ENCODE measurements at regions not wholly inside any gene's neighbourhood (a gene's known extent, or its start where the extent isn't known, plus 50 kb on each side); places are given as distances from the start of the nearest gene placed in this dataset.

DNA sequence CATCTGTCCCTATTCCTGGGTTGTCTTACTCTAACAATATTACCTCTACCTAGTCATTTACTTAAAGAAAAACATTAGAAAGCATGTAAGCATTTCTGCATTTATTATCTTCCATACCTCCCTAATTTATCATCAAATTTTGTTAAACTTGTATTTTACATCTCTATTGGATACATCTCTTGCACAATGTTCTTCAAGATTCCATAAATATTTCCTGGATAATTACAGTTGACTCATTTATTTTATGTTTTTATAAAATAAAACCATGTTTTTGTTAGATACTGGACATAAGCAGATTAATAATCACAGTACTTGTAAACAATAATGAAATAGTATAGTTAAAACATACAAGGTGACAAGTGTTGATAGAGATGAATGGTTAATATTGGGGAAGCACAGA lies 209.0 kb downstream of the TMTC3 start:
- no peak overlapping the region for H3K4me3 ChIP-seq (ENCODE audit: control insufficient read depth, low read depth, low read length)

DNA sequence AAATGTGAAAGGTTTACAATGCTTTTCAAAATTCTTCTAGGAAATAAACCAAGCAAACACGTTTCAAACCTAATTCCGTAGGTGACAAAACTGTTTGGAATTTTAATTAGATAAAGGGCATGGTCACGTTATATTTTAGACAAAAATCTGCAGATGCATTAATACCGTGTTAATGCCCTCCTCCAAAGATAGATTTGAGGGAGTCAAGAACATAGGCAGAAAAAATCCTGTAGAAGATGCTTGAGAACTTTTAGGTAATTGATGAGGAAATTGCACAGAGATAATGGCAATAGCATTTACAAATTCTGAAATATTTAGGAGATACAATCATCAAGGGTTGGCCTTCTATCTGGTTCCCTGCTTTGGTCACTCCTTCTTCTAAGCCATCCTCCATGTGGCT lies 212.6 kb downstream of the TMTC3 start:
- TF ChIP-seq, protein P1, sequence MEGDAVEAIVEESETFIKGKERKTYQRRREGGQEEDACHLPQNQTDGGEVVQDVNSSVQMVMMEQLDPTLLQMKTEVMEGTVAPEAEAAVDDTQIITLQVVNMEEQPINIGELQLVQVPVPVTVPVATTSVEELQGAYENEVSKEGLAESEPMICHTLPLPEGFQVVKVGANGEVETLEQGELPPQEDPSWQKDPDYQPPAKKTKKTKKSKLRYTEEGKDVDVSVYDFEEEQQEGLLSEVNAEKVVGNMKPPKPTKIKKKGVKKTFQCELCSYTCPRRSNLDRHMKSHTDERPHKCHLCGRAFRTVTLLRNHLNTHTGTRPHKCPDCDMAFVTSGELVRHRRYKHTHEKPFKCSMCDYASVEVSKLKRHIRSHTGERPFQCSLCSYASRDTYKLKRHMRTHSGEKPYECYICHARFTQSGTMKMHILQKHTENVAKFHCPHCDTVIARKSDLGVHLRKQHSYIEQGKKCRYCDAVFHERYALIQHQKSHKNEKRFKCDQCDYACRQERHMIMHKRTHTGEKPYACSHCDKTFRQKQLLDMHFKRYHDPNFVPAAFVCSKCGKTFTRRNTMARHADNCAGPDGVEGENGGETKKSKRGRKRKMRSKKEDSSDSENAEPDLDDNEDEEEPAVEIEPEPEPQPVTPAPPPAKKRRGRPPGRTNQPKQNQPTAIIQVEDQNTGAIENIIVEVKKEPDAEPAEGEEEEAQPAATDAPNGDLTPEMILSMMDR (IDR thresholded peaks at IDR 0.05; ENCODE audit: control insufficient read depth, insufficient read depth, low read depth, low read length, missing control alignments), result no peak
- no peak overlapping the region for H3K4me3 ChIP-seq (ENCODE audit: control insufficient read depth, low read depth, low read length)

More for the DNA sequence above, 209.0 kb downstream of the TMTC3 start:
- no peak for DNase-seq (ENCODE audit: low read depth)
- TF ChIP-seq, protein P1 (IDR thresholded peaks at IDR 0.05; ENCODE audit: control insufficient read depth, insufficient read depth, low read depth, low read length, missing control alignments), result no peak

DNA sequence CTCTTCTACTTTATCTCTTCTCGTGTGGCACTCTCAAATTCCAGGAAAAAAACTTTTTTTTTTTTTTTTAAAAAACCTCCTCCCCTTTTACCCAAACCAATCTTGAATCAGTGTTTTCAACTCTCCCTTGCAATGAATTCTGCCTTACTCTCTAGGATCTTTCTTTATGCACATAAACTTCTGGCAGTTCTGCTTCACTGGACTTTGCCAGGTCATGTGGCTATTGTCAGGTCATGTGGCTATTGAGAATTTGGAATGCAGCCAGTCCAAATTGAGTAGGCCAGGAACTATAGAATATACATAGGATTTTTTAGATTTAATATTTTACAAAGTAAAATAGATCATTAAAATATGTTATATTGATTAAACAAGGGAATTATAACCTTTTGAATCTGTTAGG lies 218.2 kb downstream of the TMTC3 start:
- no peak for DNase-seq (ENCODE audit: low read depth)
- TF ChIP-seq, protein P1 (IDR thresholded peaks at IDR 0.05; ENCODE audit: control insufficient read depth, insufficient read depth, low read depth, low read length, missing control alignments), result no peak
- H3K4me3 ChIP-seq (ENCODE audit: control insufficient read depth, low read depth, low read length), result no peak overlapping the region

More for the DNA sequence above, 212.6 kb downstream of the TMTC3 start:
- DNase-seq (ENCODE audit: low read depth), result no peak

DNA sequence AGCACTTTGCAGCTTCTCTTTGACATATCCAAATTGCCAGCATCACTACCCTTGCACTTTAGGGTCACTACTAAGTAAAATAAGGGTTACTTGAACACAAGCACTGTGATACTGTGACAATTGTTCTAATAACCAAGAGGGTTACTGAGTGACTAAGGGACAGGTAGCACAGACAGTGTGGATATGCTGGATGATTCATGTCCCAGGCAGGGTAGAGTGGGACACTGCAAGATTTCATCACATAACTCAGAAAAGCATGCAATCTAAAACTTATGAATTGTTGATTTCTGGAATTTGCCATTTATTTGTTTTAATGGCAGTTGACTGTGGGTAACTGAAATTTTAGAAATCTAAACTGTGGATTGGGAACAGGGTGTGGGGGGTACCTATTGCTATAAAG lies 218.8 kb downstream of the KITLG start:
- DNase-seq (ENCODE audit: low read depth), result no peak
- H3K4me3 ChIP-seq (ENCODE audit: control insufficient read depth, low read depth, low read length), result no peak overlapping the region
- TF ChIP-seq, protein P1 (IDR thresholded peaks at IDR 0.05; ENCODE audit: control insufficient read depth, insufficient read depth, low read depth, low read length, missing control alignments), result no peak

DNA sequence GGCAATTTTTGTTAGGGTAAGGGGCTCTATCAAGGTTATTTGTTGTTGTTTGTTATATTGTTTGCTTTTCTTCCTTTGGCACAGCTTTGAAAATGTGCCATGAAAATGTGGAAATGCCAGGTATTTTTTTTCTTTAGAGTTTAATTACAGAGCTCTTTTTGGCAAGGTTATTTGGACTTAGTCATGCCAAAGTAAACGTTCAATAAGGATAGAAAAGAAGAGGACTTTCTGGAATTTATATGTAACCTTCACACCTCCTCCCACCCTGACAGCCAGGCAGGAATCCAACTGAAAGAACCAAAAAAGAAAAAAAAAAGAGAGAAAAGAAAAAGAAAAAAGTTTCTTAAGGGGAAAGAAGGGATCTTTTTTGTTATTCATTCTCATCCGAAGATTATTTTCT lies 217.8 kb downstream of the KITLG start:
- TF ChIP-seq, protein P1 (IDR thresholded peaks at IDR 0.05; ENCODE audit: control insufficient read depth, insufficient read depth, low read depth, low read length, missing control alignments), result no peak
- DNase-seq (ENCODE audit: low read depth), result no peak
- H3K4me3 ChIP-seq (ENCODE audit: control insufficient read depth, low read depth, low read length), result no peak overlapping the region

DNA sequence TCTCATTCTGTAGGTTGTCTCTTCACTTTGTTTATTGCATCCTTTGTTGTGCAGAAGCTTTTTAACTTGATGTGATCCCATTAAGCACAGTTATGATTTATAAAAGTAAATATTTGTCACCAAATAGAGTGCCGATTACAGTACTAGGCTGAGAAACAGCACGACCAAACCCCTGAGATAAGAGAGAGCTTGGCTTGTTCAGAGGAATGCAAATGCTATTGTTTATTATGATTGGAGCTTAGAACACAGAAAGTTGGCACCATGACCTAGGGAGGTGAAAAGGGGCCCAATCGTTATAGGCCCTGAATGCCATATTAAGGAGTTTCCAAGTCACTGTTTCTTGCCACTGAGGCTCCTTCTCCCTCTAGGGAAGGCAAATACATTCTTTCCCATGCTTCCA lies 214.9 kb downstream of the KITLG start:
- H3K4me3 ChIP-seq (ENCODE audit: control insufficient read depth, low read depth, low read length), result no peak overlapping the region
- DNase-seq (ENCODE audit: low read depth), result no peak
- TF ChIP-seq, protein P1 (IDR thresholded peaks at IDR 0.05; ENCODE audit: control insufficient read depth, insufficient read depth, low read depth, low read length, missing control alignments), result no peak

DNA sequence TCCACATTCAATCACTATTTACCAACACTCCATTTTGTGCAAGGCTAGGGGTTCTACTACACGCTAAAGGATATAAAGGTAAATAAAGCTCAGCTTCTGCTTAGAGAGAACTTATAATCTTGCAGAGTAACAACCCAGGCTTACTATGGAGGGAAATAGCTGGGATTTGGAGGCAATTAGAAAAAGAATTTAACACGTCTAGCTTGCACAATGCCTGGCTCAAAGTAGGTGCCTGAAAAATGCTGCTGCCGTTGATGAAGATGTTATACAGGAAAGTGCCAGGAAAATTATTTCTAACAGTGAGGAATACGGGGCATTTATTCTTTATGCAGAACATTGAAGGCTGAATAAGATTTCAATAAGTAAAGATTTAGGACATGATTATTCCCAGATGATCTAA lies 214.2 kb downstream of the KITLG start:
- no peak overlapping the region for H3K4me3 ChIP-seq (ENCODE audit: control insufficient read depth, low read depth, low read length)
- TF ChIP-seq, protein P1 (IDR thresholded peaks at IDR 0.05; ENCODE audit: control insufficient read depth, insufficient read depth, low read depth, low read length, missing control alignments), result no peak
- no peak for DNase-seq (ENCODE audit: low read depth)
